ACHN (cell line): ENCODE measurements at regions not wholly inside any gene's neighbourhood (a gene's known extent, or its start where the extent isn't known, plus 50 kb on each side); places are given as distances from the start of the nearest gene placed in this dataset.

ENCODE experiments used
- DNase-seq: peaks from one replicate; pipeline ENCODE4 v3.0.0-alpha.2; 2015
- in situ Hi-C: cut with HindIII; loops from 2 replicates; pipeline ENCODE4 v1.10.0; 2017; ENCODE audit warnings: low sequenced_read_pairs, low pct_ligation_motif_present, low pct_unique_long_range_greater_than_20kb

GRCh38 chr16:8388684-8389083 is 201.6 kb downstream of the TMEM114 start:
- in situ Hi-C loops: no loop called here
- DNase-seq: no peak

GRCh38 chr16:8381814-8382213 is 208.5 kb downstream of the TMEM114 start:
- DNase-seq: no peak
- in situ Hi-C loops: no loop called here

- no peak for DNase-seq
- in situ Hi-C loops: no loop called here
Measured at GRCh38 chr16:8380311-8380710, 210.0 kb downstream of the TMEM114 start.

DNA sequence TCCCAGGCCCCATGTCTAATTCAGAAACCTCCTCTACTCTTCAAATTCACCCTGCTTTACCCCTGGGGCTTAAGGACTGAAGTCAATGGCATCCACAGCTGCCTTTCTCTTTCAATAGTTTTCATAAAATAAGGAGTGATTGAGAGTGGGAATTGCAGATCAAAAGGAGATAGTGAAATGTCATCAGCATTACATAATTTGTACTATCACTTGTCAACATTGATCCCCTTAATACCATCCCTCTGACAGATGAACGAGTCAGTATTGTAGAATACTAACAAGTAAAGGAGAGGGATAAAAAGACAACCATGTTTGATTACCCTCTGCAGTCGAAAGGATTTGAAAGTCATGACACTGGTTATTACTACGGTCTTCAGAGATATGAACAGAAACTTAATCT is 212.4 kb downstream of the TMEM114 start:
- no peak for DNase-seq
- in situ Hi-C loops: no loop called here

DNA sequence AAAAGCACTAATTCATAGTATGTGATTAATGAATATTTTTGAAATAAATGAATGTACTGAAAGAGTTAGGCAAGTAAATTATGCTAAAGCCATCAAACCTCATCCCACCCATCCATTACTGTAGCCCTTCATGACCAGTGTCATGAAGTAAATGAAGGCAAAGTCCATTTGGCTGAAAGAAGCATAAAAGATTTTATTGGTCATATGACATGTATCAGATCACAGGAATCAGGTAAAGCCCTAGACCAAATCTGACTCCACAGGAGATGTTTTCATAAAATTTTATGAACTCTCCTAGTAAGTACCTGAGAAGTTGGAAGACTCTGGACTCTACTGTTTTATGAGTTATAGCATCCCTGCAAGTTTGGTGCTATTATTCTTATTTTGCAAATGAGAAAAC is 213.5 kb downstream of the TMEM114 start:
- in situ Hi-C loops: no loop called here
- no peak for DNase-seq

GRCh38 chr16:8376430-8376829 is 213.9 kb downstream of the TMEM114 start:
- in situ Hi-C loops: no loop called here
- DNase-seq: no peak

DNA sequence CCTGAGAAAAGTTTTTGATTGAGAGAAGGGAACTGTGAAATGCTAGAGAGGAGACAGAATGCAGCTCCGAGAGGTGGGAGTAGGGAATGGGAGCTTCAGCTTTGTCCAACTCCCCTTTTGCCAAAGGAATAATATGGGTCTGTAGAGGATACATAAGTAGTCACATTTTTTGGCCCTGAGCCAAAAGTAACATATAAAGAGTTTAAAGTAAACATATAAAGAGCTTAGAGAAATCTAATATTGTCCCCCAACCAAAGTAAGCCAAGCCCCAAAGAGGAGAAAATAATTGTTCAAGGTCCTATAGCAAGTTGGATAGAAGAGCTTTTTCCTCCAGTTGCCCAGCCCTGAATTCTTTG is 215.1 kb downstream of the TMEM114 start:
- DNase-seq: no peak
- in situ Hi-C loops: no loop called here

- DNase-seq: peak; percentile 29
- in situ Hi-C loops: no loop called here
Measured at GRCh38 chr16:8374586-8375231, 215.6 kb downstream of the TMEM114 start.

DNA sequence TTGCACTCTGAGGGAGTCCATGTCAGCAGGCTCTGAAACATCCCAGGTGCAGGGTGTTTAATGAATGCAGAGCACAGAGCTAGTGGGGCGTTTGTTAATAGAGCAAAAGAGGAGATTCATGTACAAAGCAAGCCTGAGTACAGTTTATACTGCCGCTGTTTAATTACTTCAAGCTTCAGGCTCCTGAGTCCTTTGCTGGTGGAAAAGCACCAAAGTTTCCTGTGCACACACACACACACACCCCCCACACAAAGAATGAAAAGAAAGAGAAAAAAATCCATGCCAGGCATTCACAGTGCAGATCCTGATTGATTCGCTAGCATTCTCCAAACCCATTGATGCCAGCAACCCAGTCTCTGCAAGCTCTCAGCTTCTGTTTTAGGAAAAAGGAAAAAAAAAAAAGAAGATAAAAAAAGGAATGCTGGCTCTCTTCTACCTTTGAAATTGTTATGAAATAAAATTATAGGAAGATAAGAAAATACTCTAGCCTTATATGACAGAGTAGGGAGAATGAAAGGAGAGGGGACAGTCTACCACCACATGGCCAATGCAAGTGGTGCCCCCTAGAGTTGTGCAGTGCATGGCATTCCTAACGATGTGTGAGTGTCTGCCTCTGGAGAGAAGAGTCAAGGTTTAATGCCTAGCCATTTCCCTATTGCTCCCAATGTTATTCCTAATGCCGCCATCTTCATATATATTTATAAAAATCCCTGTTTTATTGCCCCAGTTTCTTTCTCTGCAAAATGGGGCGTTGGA is 216.5 kb downstream of the TMEM114 start:
- no peak for DNase-seq
- in situ Hi-C loops: no loop called here

GRCh38 chr16:8372141-8372540 is 218.2 kb downstream of the TMEM114 start:
- in situ Hi-C loops: no loop called here
- DNase-seq: no peak

DNA sequence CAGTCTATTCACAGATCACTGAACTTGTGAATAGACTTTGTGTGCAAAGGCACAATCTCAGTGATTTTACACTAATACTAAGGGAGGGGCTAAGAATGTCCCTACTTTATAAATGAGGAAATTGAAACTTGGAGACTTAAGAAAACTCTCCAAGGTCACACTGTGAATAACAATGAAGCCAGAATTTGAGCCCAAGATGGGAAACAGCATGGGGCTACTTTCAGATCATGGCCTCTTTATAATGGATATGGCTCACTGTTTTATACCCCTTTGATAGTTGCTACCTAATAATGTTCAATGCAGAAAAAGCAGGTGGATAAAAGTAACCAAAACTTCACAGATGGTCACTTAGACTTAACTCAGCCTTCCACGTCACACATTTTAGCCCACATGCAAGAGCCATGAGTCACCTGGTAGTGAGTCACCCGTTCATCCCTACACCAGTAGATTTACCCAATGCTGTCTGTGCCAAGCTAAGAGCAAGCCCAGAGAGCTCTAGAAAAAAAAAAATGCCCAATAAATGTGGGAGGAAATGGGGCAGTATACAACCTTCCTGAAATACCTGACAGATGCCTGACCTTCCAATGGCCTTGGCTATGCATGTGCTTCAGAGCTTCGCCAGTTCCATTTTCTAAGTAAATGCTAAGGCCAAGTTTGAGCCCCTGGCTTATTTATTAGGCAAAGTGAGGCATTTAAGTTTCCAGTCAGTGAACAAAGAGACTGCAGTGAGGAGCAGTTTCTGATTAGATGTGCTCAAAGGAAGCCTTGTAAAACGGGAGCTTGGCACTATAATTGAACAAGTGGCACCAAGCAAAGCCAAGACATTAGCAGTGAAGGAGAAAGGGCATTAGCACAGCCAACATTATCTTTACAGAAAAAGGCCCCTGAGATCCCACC is 219.7 kb downstream of the TMEM114 start:
- peak; percentile 94 for DNase-seq

DNA sequence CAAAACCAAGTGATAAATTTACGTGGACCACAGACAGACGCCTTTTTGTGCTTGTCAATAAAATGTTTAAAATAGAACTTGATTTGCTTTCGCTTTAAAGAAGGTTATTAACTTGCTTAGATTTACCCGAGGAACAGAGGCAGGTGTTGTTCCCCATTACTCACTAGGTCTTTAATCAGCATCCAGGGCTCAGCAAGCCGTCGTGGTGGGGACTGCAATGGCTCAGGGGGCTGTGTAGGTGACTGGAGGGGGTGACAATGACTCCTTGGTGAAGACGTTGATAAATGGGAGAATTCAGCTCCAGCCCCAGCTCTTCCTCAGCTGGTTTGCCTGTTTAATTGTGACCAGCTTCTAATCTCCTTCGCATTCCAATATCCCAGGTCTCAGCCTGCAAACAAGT is 231.4 kb downstream of the TMEM114 start:
- DNase-seq: no peak
- in situ Hi-C loops: no loop called here

More for the DNA sequence above, 219.7 kb downstream of the TMEM114 start:
- in situ Hi-C loops: no loop called here

- DNase-seq: peak; percentile 22
- in situ Hi-C loops: no loop called here
Measured at GRCh38 chr16:8355675-8356074, 234.6 kb downstream of the TMEM114 start.

GRCh38 chr16:8346294-8346693 is 244.0 kb downstream of the TMEM114 start:
- in situ Hi-C loops: no loop called here
- peak; percentile 68 for DNase-seq

GRCh38 chr16:8342276-8342675 is 248.0 kb downstream of the TMEM114 start:
- DNase-seq: no peak
- in situ Hi-C loops: no loop called here

DNA sequence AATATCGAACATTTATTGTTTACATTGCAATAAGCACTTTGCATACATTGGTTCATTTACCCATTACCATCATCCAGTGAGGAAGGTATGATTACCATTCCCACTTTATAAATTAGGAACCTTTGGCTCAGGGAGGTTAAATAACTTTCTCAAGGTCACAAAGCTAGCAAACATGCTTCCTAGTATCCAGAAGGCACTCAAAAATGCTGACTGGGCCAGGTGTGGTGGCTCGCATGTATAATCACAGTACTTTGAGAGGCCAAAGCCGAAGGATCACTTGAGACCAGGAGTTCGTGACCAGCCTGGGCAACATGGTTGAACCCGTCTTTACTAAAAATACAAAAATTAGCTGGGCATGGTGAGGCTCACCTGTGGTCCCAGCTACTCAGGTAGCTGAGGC is 259.6 kb downstream of the TMEM114 start:
- in situ Hi-C loops: no loop called here
- no peak for DNase-seq

DNA sequence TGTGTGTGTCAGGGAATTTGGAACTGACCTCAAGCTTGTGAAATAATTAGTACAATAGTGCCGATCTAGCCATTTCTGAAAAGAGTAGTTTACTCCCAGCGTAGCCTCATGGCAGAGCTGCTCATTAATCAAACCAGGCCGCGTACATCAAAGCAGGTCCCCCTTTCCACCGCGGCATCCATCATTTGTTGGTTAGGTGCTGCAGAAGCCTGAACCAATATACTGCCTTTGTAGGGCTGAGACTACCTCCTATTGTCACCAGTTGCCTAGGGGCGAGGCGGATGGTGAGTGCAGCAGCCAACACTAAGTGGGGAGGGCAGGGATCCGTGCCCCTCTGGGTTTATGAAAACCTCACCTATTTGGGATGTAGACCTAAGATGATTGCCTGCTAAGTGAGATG is 264.1 kb downstream of the TMEM114 start:
- in situ Hi-C loops: no loop called here
- no peak for DNase-seq

DNA sequence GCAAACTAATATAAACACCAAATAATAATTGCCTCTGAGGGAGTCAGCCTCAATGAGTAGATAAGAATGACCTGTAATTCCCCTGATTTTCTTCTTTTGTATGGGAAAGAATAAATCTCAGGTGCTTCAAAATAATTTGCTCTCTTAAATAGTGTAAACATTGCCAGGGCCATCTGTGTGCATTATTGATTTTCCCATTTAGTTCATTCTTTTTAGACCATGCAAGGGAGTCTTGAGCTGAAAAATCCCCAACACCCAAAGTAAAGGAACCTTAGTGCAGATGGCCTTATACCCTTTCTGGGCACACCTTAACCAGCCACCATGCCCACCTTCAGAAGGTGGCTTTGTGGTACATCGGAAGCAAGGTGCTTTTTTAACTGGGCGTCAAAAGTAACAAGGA is 267.2 kb downstream of the TMEM114 start:
- no peak for DNase-seq
- in situ Hi-C loops: no loop called here

GRCh38 chr16:8320131-8320530 is 270.2 kb downstream of the TMEM114 start:
- in situ Hi-C loops: no loop called here
- DNase-seq: no peak
